H1 (cell line): ENCODE measurements at regions not wholly inside any gene's neighbourhood (a gene's known extent, or its start where the extent isn't known, plus 50 kb on each side); places are given as distances from the start of the nearest gene placed in this dataset.

Experiments
- CTCF ChIA-PET: fragments of 300-600 bp; sonication (Branson Sonifier 250); formaldehyde crosslinking; loops from one replicate; lab custom pipeline; 2021; ENCODE audit not compliant: partially characterized antibody; lab: Charles Lee
- POLR2A ChIA-PET: fragments of 300-600 bp; sonication (Branson Sonifier 250); formaldehyde crosslinking; loops from one replicate; lab custom pipeline; 2021; ENCODE audit warnings: inconsistent platforms; ENCODE audit not compliant: partially characterized antibody; lab: Charles Lee
- DNase-seq, 2 experiments: peaks; one replicate each; pipeline versions ENCODE4 v3.0.0 to v3.0.0-alpha.2; 2010 to 2022; ENCODE audit warnings: low spot score in 2 of 2, low read depth in 1 of 2, mixed read lengths in 1 of 2
- FAIRE-seq: peaks from 2 replicates; lab custom pipeline; 2011; peaks lifted over from hg19 to GRCh38; lab: Jason Lieb, UNC
- H2AFZ ChIP-seq: 2 replicates; pipeline ENCODE4 v1.8.1; 2012; ENCODE audit warnings: low read length, inconsistent platforms
- H2AK5ac ChIP-seq: 2 replicates; pipeline ENCODE4 v1.6.1; 2013; ENCODE audit warnings: low read depth, low read length
- H2BK120ac ChIP-seq: replicated peaks from 2 replicates; pipeline ENCODE3; 2013; ENCODE audit warnings: low read depth, low read length, inconsistent platforms
- H2BK12ac ChIP-seq: 2 replicates; pipeline ENCODE4 v1.6.1; 2013; ENCODE audit warnings: low read depth, low read length
- H2BK15ac ChIP-seq: 2 replicates; pipeline ENCODE4 v1.6.1; 2013; ENCODE audit warnings: low read length
- H2BK20ac ChIP-seq: 2 replicates; pipeline ENCODE4 v1.6.1; 2013; ENCODE audit warnings: low read length
- H2BK5ac ChIP-seq: 2 replicates; pipeline ENCODE4 v1.6.1; 2013; ENCODE audit warnings: low read depth, low read length
- H3K14ac ChIP-seq: 2 replicates; pipeline ENCODE4 v1.6.1; 2013; ENCODE audit warnings: inconsistent platforms; ENCODE audit not compliant: insufficient read length
- H3K18ac ChIP-seq: 2 replicates; pipeline ENCODE4 v1.6.1; 2013; ENCODE audit warnings: low read length; ENCODE audit errors: extremely low read depth
- H3K23ac ChIP-seq: 2 replicates; pipeline ENCODE4 v1.6.1; 2013; ENCODE audit warnings: inconsistent platforms; ENCODE audit not compliant: insufficient read length
- H3K23me2 ChIP-seq: 2 replicates; pipeline ENCODE4 v1.6.1; 2013; ENCODE audit warnings: low read depth, low read length
- H3K27ac ChIP-seq: 2 replicates; pipeline ENCODE4 v1.6.1; 2011; ENCODE audit warnings: low read depth, low read length, inconsistent platforms
- H3K27me3 ChIP-seq, 4 experiments: replicated peaks in 1 of 4; 1 replicate in 1 of 4; 2 replicates in 3 of 4; pipeline versions ENCODE4 v1.6.1 to v1.8.1; 2011 to 2013; ENCODE audit warnings: low read length in 3 of 4, mild to moderate bottlenecking in 3 of 4, inconsistent platforms in 2 of 4, mixed read lengths in 2 of 4, moderate library complexity in 1 of 4; ENCODE audit not compliant: control insufficient read depth in 3 of 4, insufficient read depth in 3 of 4; ENCODE audit errors: extremely low read depth in 1 of 4
- H3K36me3 ChIP-seq, 4 experiments: 2 replicates each; pipeline versions ENCODE4 v1.6.1 to v1.8.1; 2011 to 2013; ENCODE audit warnings: mild to moderate bottlenecking in 4 of 4, low read length in 3 of 4, moderate library complexity in 2 of 4, control low read depth in 1 of 4, inconsistent platforms in 1 of 4; ENCODE audit not compliant: insufficient read depth in 4 of 4, control insufficient read depth in 2 of 4
- H3K4ac ChIP-seq: replicated peaks from 2 replicates; pipeline ENCODE3; 2013; ENCODE audit warnings: low read length, low read depth, mixed read lengths, inconsistent platforms; ENCODE audit not compliant: insufficient read length
- H3K4me1 ChIP-seq, 4 experiments: replicated peaks in 1 of 4; 1 replicate in 1 of 4; 2 replicates in 3 of 4; pipeline versions ENCODE4 v1.6.1 to v1.8.1; 2011 to 2013; ENCODE audit warnings: low read length in 3 of 4, inconsistent platforms in 2 of 4, mixed read lengths in 1 of 4; ENCODE audit not compliant: insufficient read depth in 4 of 4, control insufficient read depth in 3 of 4
- H3K4me2 ChIP-seq, 2 experiments: 2 replicates each; pipeline versions ENCODE4 v1.6.1 to v1.8.1; 2011 to 2013; ENCODE audit warnings: low read depth in 2 of 2, low read length in 2 of 2, control low read depth in 1 of 2, inconsistent platforms in 1 of 2, mild to moderate bottlenecking in 1 of 2; ENCODE audit not compliant: insufficient read depth in 1 of 2
- H3K4me3 ChIP-seq, 4 experiments: fragments of 200-600, 300-600 bp in 1 of 4; sonication (generic), shearing (Covaris generic), sonication (Bioruptor Twin) in 1 of 4; 2 replicates each; pipeline versions ENCODE4 v1.5.1 to v1.8.1; 2011 to 2016; ENCODE audit warnings: low read length in 4 of 4, low read depth in 3 of 4, control low read depth in 2 of 4, inconsistent platforms in 2 of 4, mild to moderate bottlenecking in 2 of 4, mixed read lengths in 1 of 4, moderate library complexity in 1 of 4; ENCODE audit not compliant: insufficient read depth in 2 of 4; ENCODE audit errors: extremely low read depth in 1 of 4
- H3K56ac ChIP-seq: replicated peaks from 2 replicates; pipeline ENCODE3; 2013; ENCODE audit warnings: low read depth, mild to moderate bottlenecking, mixed read lengths, low read length, inconsistent platforms; ENCODE audit not compliant: insufficient read length
- H3K79me1 ChIP-seq: 2 replicates; pipeline ENCODE4 v1.6.1; 2013; ENCODE audit warnings: low read depth, low read length, control low read depth
- H3K79me2 ChIP-seq, 2 experiments: 2 replicates each; pipeline versions ENCODE4 v1.6.1 to v1.8.1; 2012 to 2013; ENCODE audit warnings: low read length in 2 of 2, mild to moderate bottlenecking in 2 of 2, inconsistent platforms in 1 of 2; ENCODE audit not compliant: insufficient read depth in 2 of 2, control insufficient read depth in 1 of 2
- H3K9ac ChIP-seq, 4 experiments: replicated peaks in 1 of 4; 1 replicate in 1 of 4; 2 replicates in 3 of 4; pipeline versions ENCODE4 v1.6.1 to v1.8.1; 2011 to 2013; ENCODE audit warnings: low read depth in 3 of 4, low read length in 3 of 4, control low read depth in 2 of 4, mild to moderate bottlenecking in 2 of 4, moderate library complexity in 2 of 4, inconsistent platforms in 1 of 4; ENCODE audit errors: extremely low read depth in 1 of 4
- H3K9me3 ChIP-seq, 2 experiments: 2 replicates each; pipeline versions ENCODE4 v1.6.1 to v1.8.1; 2012 to 2013; ENCODE audit warnings: mild to moderate bottlenecking in 2 of 2, moderate library complexity in 2 of 2, control low read depth in 1 of 2, inconsistent platforms in 1 of 2, low read depth in 1 of 2, low read length in 1 of 2, mixed read lengths in 1 of 2; ENCODE audit not compliant: insufficient read depth in 2 of 2
- H4K20me1 ChIP-seq, 2 experiments: replicated peaks in 1 of 2; 2 replicates each; pipeline versions ENCODE3 to v1.8.1; 2011 to 2013; ENCODE audit warnings: inconsistent platforms in 2 of 2, low read length in 2 of 2, mild to moderate bottlenecking in 1 of 2; ENCODE audit not compliant: insufficient read depth in 2 of 2, control insufficient read depth in 1 of 2
- H4K5ac ChIP-seq: 2 replicates; pipeline ENCODE4 v1.6.1; 2013; ENCODE audit warnings: low read length, low read depth, mixed read lengths, inconsistent platforms; ENCODE audit not compliant: insufficient read length
- H4K8ac ChIP-seq: 2 replicates; pipeline ENCODE4 v1.8.0; 2013; ENCODE audit warnings: mild to moderate bottlenecking, moderate library complexity, low read length, inconsistent platforms; ENCODE audit not compliant: insufficient read depth; ENCODE audit errors: extremely low read depth
- H4K91ac ChIP-seq: replicated peaks from 2 replicates; pipeline ENCODE3; 2013; ENCODE audit warnings: low read length, mixed read lengths, inconsistent platforms; ENCODE audit not compliant: insufficient read length
- CREB1 ChIP-seq: IDR thresholded peaks from 2 replicates; pipeline ENCODE4 v1.6.1; 2012; ENCODE audit warnings: inconsistent platforms
- EGR1 ChIP-seq: IDR thresholded peaks from 2 replicates; pipeline ENCODE4 v1.6.1; 2011; ENCODE audit warnings: low read depth, low read length, borderline replicate concordance
- KDM4A ChIP-seq: IDR thresholded peaks from one replicate; pipeline ENCODE4 v1.7.1; 2012; ENCODE audit warnings: low read depth, mild to moderate bottlenecking, moderate library complexity, low read length, inconsistent platforms; ENCODE audit not compliant: severe bottlenecking
- KDM5A ChIP-seq: fragments of 200-600 bp; IDR thresholded peaks from 2 replicates; pipeline ENCODE4 v1.7.1; 2012; ENCODE audit warnings: mild to moderate bottlenecking, low read length, inconsistent platforms, mixed read lengths
- NANOG ChIP-seq: IDR thresholded peaks from 2 replicates; pipeline ENCODE4 v1.6.1; 2011; ENCODE audit warnings: low read length, low read depth, mild to moderate bottlenecking, inconsistent platforms; ENCODE audit not compliant: insufficient read depth, poor library complexity, severe bottlenecking
- SAP30 ChIP-seq: fragments of 300-600 bp; sonication (generic); IDR thresholded peaks from 2 replicates; pipeline ENCODE4 v1.7.1; 2012; ENCODE audit warnings: low read length, moderate library complexity, mild to moderate bottlenecking, inconsistent platforms; ENCODE audit not compliant: insufficient read depth, insufficient replicate concordance
- SIRT6 ChIP-seq: IDR thresholded peaks from one replicate; pipeline ENCODE4 v1.7.1; 2012; ENCODE audit warnings: low read length, inconsistent platforms
- SP1 ChIP-seq: IDR thresholded peaks from 2 replicates; pipeline ENCODE4 v1.6.1; 2011; ENCODE audit warnings: low read depth, low read length
- SP4 ChIP-seq: IDR thresholded peaks from 2 replicates; pipeline ENCODE4 v1.6.1; 2012; ENCODE audit warnings: low read length, inconsistent platforms
- SUZ12 ChIP-seq: fragments of 200-600 bp; sonication (generic); IDR thresholded peaks from 2 replicates; pipeline ENCODE4 v1.6.1; 2012; ENCODE audit warnings: mild to moderate bottlenecking, inconsistent platforms, low read length, moderate library complexity, mixed read lengths
- USF2 ChIP-seq: IDR thresholded peaks from 2 replicates; pipeline ENCODE4 v1.6.1; 2011; ENCODE audit warnings: low read length, improper control_type of control experiment
- WGBS, 2 experiments: shearing (Covaris generic) in 1 of 2; methylation state at CpG; one replicate each; pipeline versions ENCODE4 v1.1.6 to v1.1.7; 2013 to 2015; ENCODE audit warnings: low lambda C conversion rate in 2 of 2, mixed read lengths in 2 of 2, inconsistent platforms in 1 of 2, low coverage in 1 of 2, missing lambda C conversion rate in 1 of 2; ENCODE audit not compliant: insufficient replicate concordance in 2 of 2, insufficient coverage in 1 of 2, insufficient read length in 1 of 2; ENCODE audit errors: extremely low coverage in 1 of 2, missing lambda C conversion rate in 1 of 2; 5-methylcytosine and 5-hydroxymethylcytosine counted together
- TF ChIP-seq, protein P1 (sequence below): IDR thresholded peaks from 2 replicates; pipeline ENCODE4 v1.6.1; 2012; ENCODE audit warnings: inconsistent platforms

DNA sequence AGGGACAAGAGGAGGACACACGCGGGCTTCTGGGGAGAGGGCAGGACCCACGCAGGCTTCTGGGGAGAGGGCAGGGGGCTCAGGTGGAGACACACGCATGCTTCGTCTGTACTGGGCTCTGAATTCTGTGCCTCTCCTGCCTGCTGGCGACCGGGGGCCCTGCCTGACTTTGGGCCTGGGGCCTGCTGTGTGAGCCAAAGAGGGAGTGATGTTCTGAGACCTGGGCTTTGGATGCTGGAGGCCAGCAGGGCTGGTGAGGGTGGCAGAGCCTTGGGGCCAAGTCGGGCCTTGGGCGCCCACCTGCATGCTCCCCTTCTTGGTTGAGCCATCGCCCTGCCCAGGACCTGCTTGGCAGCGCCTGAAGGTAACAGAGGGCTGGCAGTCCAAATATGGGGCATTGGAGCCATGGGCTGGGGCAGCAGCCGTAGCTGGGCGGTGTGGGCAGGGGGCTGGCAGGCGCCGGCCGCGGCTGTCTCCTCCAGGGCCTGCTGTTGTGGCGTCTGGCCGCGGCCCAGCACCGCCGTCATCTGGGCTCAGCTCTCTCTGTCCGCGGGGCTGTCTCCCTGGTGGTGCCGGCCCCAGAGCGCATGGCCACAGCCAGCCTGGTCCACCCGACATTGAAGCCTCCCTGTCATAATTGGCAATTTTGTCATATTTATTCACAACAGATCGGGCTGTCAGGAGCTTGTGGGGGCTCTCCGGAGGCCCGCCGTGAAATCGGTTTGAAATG lies 78.9 kb downstream of the UNCX start:
- Histone ChIP-seq H3K79me1 (no peaks in the 10 kb centered on the region), H3K23me2 (peaks cover 8% of the 10 kb centered on the region; the same call in 1 of the 2 replicates), H2BK12ac (no peak overlapping the region), H3K36me3 (no peaks in the 10 kb centered on the region), H3K4me1 (no peaks in the 10 kb centered on the region; a peak in 2 of 7 replicates), H2BK120ac (no peak overlapping the region), H3K18ac (no peak overlapping the region), H3K79me2 (no peaks in the 10 kb centered on the region), H3K27ac (no peak overlapping the region), H3K4me3 (no peak overlapping the region), H3K9me3 (no peaks in the 10 kb centered on the region), H3K4me2 (no peak overlapping the region), H3K56ac (no peak overlapping the region), H3K27me3 (no peaks in the 10 kb centered on the region), H3K9ac (no peak overlapping the region), H4K91ac (no peak overlapping the region), H2AK5ac (no peak overlapping the region), H4K20me1 (peaks cover 0 to 5% of the 10 kb centered on the region in 2 experiments), H4K5ac (no peak overlapping the region), H2BK5ac (no peak overlapping the region), H2AFZ (no peak overlapping the region), H2BK20ac (no peak overlapping the region), H2BK15ac (no peak overlapping the region), H3K23ac (no peak overlapping the region), H4K8ac (no peak overlapping the region), H3K4ac (no peak overlapping the region), H3K14ac (no peak overlapping the region)
- WGBS, 2 experiments: 84% methylated on average over 25 of the region's 32 CpGs; no CpG with 5 or more reads in 1 of the 2 experiments
- CTCF ChIA-PET: interaction anchor here (1.0 to 1.4 kb wide), 2 partner anchors 14 to 101 kb away, joined by 3 read pairs; no protein-coding TSS in a partner anchor
- POLR2A ChIA-PET: no interaction called here
- no peak for FAIRE-seq
- DNase-seq: no peak
- TF ChIP-seq NANOG: no peak
- no peak for TF ChIP-seq SAP30
- TF ChIP-seq SP4: no peak
- TF ChIP-seq KDM4A: no peak
- TF ChIP-seq SP1: no peak
- TF ChIP-seq, protein P1, sequence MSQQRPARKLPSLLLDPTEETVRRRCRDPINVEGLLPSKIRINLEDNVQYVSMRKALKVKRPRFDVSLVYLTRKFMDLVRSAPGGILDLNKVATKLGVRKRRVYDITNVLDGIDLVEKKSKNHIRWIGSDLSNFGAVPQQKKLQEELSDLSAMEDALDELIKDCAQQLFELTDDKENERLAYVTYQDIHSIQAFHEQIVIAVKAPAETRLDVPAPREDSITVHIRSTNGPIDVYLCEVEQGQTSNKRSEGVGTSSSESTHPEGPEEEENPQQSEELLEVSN: no peak
- TF ChIP-seq KDM5A: no peak
- no peak for TF ChIP-seq USF2
- no peak for TF ChIP-seq SUZ12
- TF ChIP-seq EGR1: no peak
- no peak for TF ChIP-seq CREB1
- no peak for TF ChIP-seq SIRT6
